ENCODE measurements at regions not wholly inside any gene's neighbourhood (a gene's known extent, or its start where the extent isn't known, plus 50 kb on each side); places are given as distances from the start of the nearest gene placed in this dataset.
"Not testable (repeated sequence)": the region's sequence is repeated elsewhere in the genome, so short reads cannot be mapped to it uniquely, and the experiment has no call there.

GRCh38 chrX:123803984-123804365 is 55.9 kb upstream of the XIAP start:
- TF ChIP-seq, protein P1, sequence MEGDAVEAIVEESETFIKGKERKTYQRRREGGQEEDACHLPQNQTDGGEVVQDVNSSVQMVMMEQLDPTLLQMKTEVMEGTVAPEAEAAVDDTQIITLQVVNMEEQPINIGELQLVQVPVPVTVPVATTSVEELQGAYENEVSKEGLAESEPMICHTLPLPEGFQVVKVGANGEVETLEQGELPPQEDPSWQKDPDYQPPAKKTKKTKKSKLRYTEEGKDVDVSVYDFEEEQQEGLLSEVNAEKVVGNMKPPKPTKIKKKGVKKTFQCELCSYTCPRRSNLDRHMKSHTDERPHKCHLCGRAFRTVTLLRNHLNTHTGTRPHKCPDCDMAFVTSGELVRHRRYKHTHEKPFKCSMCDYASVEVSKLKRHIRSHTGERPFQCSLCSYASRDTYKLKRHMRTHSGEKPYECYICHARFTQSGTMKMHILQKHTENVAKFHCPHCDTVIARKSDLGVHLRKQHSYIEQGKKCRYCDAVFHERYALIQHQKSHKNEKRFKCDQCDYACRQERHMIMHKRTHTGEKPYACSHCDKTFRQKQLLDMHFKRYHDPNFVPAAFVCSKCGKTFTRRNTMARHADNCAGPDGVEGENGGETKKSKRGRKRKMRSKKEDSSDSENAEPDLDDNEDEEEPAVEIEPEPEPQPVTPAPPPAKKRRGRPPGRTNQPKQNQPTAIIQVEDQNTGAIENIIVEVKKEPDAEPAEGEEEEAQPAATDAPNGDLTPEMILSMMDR (IDR thresholded peaks at IDR 0.05): not testable (repeated sequence)
- not testable (repeated sequence) for TF ChIP-seq POLR2A (IDR thresholded peaks at IDR 0.05)
